NB4 (cell line): ENCODE measurements at regions not wholly inside any gene's neighbourhood (a gene's known extent, or its start where the extent isn't known, plus 50 kb on each side); places are given as distances from the start of the nearest gene placed in this dataset.

ENCODE experiments used
- CTCF ChIP-seq: IDR thresholded peaks from one replicate; pipeline ENCODE4 v1.5.1; 2012; ENCODE audit warnings: low read depth, low read length
- POLR2A ChIP-seq: IDR thresholded peaks from 2 replicates; pipeline ENCODE4 v1.6.1; 2011; ENCODE audit warnings: mild to moderate bottlenecking; ENCODE audit not compliant: insufficient read length; ENCODE audit errors: extremely low read depth

- no peak for TF ChIP-seq CTCF
- no peak for TF ChIP-seq POLR2A
These were observed 181.7 kb upstream of the RIOK2 start for GRCh38 chr5:97364731-97365130.
